GM12891 (cell line): ENCODE measurements at regions not wholly inside any gene's neighbourhood (a gene's known extent, or its start where the extent isn't known, plus 50 kb on each side); places are given as distances from the start of the nearest gene placed in this dataset.
"Not testable (repeated sequence)": the region's sequence is repeated elsewhere in the genome, so short reads cannot be mapped to it uniquely, and the experiment has no call there.

Source experiments
- DNase-seq: peaks from one replicate; pipeline ENCODE4 v3.0.0; 2011; ENCODE audit warnings: low spot score; ENCODE audit not compliant: insufficient read length
- FAIRE-seq: peaks from 2 replicates; lab custom pipeline; 2011; peaks lifted over from hg19 to GRCh38; lab: Jason Lieb, UNC
- PAX5 ChIP-seq: IDR thresholded peaks from 2 replicates; pipeline ENCODE4 v1.6.1; 2011; ENCODE audit warnings: low read length, moderate library complexity, mild to moderate bottlenecking; ENCODE audit not compliant: insufficient read depth, severe bottlenecking
- POLR2A ChIP-seq: IDR thresholded peaks from 2 replicates; pipeline ENCODE4 v1.6.1; 2011; ENCODE audit warnings: low read depth, low read length, control low read depth
- POLR2AphosphoS5 ChIP-seq: IDR thresholded peaks from 2 replicates; pipeline ENCODE4 v1.6.1; 2011; ENCODE audit warnings: low read depth, low read length, control low read depth
- POU2F2 ChIP-seq: IDR thresholded peaks from 2 replicates; pipeline ENCODE4 v1.6.1; 2011; ENCODE audit warnings: low read depth, mild to moderate bottlenecking, control low read depth, low read length, moderate library complexity
- SPI1 ChIP-seq: IDR thresholded peaks from 2 replicates; pipeline ENCODE4 v1.6.1; 2011; ENCODE audit warnings: low read depth, low read length, control low read depth
- TAF1 ChIP-seq: IDR thresholded peaks from 2 replicates; pipeline ENCODE4 v1.6.1; 2011; ENCODE audit warnings: low read depth, low read length, control low read depth

DNA sequence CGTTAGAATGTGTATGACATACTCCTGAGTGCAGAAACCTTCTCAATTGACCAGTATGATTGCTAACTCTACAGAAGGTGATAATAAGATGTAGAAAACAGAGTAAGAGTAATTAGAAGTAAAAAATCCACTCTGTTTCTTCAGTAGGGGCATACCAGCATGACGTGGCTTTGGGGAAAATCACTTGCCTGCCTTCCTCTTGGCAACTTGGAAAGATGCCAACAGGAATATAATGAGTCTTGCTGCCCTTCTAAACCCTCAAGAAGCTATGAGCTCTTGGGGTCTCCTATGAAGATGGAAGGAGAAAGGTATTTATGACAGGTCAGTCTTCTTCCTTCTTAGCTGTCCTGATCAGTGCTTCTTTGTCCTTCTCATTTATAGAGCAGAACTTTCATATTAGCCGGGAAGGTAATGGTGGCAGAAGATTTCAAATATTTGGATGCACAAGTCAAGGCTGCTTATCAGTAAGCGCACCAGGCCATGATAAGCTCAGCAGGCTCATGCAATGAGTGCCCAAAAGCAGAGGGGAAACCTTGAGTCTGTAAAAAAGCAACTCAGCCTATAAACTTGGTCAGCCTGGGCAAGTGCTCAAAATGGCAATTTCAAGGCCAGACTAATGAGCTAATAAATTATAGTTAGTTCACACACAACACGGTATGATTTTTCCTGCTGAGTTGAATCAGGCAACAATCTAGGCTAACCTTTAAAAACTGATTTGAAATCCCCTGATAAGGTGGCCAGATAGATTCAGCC lies 69.7 kb upstream of the PPARGC1A start:
- FAIRE-seq: no peak
- TF ChIP-seq SPI1: no peak
- TF ChIP-seq POLR2AphosphoS5: no peak
- no peak for TF ChIP-seq POLR2A
- TF ChIP-seq PAX5: no peak
- TF ChIP-seq TAF1: no peak
- no peak for TF ChIP-seq POU2F2
- DNase-seq: no peak

DNA sequence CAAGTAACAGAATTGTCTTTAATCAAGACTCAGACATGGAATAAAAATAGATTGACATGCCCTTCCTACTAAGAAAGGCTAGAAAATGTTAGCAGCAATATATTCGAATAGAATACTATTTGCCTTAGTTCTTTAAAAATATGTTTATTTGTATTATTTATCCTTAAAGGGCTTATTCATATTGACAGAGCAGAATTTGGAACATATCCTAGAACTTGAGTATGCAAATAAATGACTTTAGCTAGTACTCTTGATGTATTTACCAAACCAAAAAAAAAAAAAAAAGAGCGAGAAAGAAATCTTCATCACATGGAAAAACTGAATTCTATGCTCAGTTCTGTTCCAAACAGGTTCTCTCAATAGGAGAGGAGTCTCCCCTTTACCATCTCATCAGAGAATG lies 68.9 kb upstream of the PPARGC1A start:
- DNase-seq: no peak
- TF ChIP-seq POLR2A: no peak

GRCh38 chr4:23957465-23957864 lies 67.6 kb upstream of the PPARGC1A start:
- FAIRE-seq: no peak
- TF ChIP-seq TAF1 (no peak), PAX5 (no peak), POLR2A (no peak), POU2F2 (no peak), SPI1 (no peak), POLR2AphosphoS5 (no peak)
- DNase-seq: no peak

More for the DNA sequence above, 68.9 kb upstream of the PPARGC1A start:
- no peak for FAIRE-seq

DNA sequence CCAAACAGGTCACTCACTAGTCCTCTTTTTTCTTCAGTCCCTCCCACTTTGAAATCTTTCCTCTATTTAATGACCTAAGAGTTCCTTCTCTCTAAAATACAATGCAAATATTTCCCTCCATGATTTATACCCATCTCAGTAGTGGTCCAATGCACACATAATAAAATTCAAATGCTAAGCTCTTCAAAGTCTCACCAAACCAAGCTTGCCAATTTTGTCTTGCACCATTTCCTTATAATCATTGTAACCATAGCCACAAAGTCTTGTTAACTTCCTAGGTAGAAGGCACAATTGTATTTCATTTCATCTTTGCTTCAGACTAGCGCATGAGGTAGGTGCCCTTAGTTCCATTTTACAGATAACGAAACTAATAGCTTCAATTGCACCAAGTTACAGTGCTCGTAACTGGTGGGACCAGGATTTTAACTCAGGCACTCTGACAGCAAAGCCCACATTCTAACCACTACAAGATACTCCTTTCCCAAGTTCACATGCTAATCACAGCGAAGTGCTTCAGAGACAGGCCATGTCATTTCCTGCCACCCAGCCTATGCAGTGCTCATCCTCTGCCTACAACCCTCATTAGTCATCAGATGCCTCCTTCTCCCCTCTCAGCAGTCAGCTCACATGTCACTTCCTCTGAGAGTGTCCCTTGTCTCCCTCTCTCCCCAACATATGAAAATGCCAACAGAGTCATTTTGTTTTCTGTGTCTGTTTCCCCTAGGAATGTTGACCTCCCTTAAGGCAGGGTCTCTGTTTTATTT lies 66.9 kb upstream of the PPARGC1A start:
- DNase-seq: no peak

GRCh38 chr4:23952258-23952657 lies 62.4 kb upstream of the PPARGC1A start:
- DNase-seq: no peak
- TF ChIP-seq POLR2AphosphoS5: no peak
- no peak for TF ChIP-seq POLR2A
- no peak for TF ChIP-seq TAF1
- peak; percentile 60; the same call in 1 of the 2 replicates for TF ChIP-seq SPI1
- TF ChIP-seq PAX5: no peak
- no peak for FAIRE-seq

More for the DNA sequence above, 66.9 kb upstream of the PPARGC1A start:
- TF ChIP-seq TAF1: no peak
- no peak for TF ChIP-seq SPI1
- no peak for TF ChIP-seq POU2F2
- TF ChIP-seq POLR2A: no peak
- no peak for TF ChIP-seq POLR2AphosphoS5
- TF ChIP-seq PAX5: no peak
- FAIRE-seq: no peak

DNA sequence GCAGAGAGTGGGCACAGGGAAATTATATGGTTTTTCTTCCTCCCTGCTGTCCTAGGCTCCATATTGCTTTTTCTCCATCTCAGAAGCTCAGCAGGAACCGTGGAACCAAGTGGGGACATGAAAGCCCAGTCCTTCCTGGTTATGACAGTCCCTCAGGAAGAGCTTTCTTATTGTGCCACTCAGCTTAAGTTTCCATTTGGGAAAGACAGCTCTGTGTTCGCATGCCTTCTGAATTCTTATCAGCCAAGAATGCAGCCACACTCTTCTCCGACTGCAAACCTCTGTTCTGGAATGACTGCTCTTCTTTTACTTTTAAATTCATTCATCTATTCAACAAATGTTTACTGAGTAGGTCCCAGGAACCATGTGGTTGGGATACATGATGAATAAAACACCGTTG lies 58.0 kb upstream of the PPARGC1A start:
- no peak for DNase-seq
- TF ChIP-seq POLR2A: no peak
- no peak for TF ChIP-seq POLR2AphosphoS5
- no peak for TF ChIP-seq SPI1
- TF ChIP-seq PAX5: no peak
- TF ChIP-seq TAF1: no peak
- TF ChIP-seq POU2F2: no peak
- FAIRE-seq: no peak

- DNase-seq (no peak), FAIRE-seq (no peak)
- TF ChIP-seq PAX5: no peak
- TF ChIP-seq TAF1: no peak
- TF ChIP-seq SPI1: no peak
- TF ChIP-seq POLR2AphosphoS5: no peak
- no peak for TF ChIP-seq POLR2A
- no peak for TF ChIP-seq POU2F2
These were observed 56.5 kb upstream of the PPARGC1A start for GRCh38 chr4:23946299-23946698.

DNA sequence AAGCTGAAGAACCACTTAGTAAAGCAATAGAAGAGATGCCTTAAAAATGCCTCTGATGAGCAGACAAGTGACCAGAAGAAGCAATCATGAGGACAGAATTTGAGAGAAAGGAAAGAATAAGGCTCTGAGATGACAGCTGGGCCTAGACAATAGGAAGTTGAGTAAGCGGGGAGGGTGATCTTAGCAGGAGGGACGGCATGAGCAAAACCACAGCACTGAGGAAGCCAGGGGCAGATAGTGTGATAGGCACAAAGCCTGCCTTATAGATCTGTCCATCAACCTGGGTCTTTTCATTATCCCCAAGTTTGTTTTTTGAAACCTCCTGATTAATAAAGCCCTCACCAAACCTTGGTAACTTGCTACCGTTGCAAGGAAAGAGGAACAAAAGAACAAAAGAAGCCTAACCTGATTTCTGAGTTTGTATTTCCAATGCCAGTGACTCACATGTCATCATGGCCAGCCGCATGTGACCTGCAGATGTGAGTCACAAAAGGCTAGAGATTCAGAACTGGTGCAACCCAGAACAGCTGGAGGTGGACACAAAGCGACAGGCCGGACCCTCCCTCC lies 55.7 kb upstream of the PPARGC1A start:
- DNase-seq: no peak
- FAIRE-seq: no peak
- TF ChIP-seq TAF1 (no peak), POLR2AphosphoS5 (no peak), POLR2A (no peak), POU2F2 (no peak), PAX5 (no peak), SPI1 (no peak)

GRCh38 chr4:23944556-23944955 lies 54.7 kb upstream of the PPARGC1A start:
- DNase-seq, FAIRE-seq: not testable (repeated sequence)

- FAIRE-seq (no peak), DNase-seq (no peak)
These were observed 53.6 kb upstream of the PPARGC1A start for GRCh38 chr4:23943478-23943877.

More at GRCh38 chr4:23943478-23943877, 53.6 kb upstream of the PPARGC1A start:
- TF ChIP-seq SPI1 (no peak), POU2F2 (no peak), POLR2A (no peak), TAF1 (no peak), PAX5 (no peak), POLR2AphosphoS5 (no peak)
